ENCODE measurements at regions not wholly inside any gene's neighbourhood (a gene's known extent, or its start where the extent isn't known, plus 50 kb on each side); places are given as distances from the start of the nearest gene placed in this dataset.
A peak's percentile ranks its signal among the peaks of the same experiment; 100 is the strongest.

- no peak for TF ChIP-seq POLR2A (IDR thresholded peaks at IDR 0.05)
- Histone ChIP-seq H3K4me3 (no peak overlapping the region), H3K27me3 (no peaks in the 10 kb centered on the region), H3K27ac (peak overlapping the region; percentile 50), H3K9me3 (no peaks in the 10 kb centered on the region), H3K36me3 (no peaks in the 10 kb centered on the region), H3K4me1 (peaks cover 5% of the 10 kb centered on the region)
- no peak for DNase-seq (ENCODE audit: low spot score in 2 of 2)
- 17% methylated on average over 3 of the region's 3 CpGs for WGBS
Measured at GRCh38 chr6:17032590-17032987, 69.3 kb upstream of the STMND1 start.

DNA sequence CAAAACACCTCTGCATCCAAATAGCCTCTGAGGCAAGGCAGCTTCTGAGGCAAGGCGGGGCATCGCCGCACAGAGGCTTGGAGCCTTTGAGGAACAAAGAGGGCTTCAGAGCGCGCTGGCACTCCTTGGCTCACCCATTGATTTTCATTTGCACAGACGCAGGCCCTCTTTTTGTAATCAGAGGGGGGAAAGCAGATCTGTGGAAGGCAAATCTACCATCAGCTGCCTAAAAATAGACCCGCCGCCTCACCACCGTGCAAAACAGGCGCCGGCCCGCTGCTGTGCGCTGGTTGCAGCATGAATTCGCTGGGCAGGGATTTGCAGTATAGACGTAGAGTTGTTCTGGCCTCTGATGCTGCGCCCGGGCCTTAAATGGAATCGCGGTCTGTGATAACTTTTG, 69.9 kb upstream of the STMND1 start:
- no peak for DNase-seq (ENCODE audit: low spot score in 2 of 2)
- Histone ChIP-seq H3K4me1 (peaks cover 5% of the 10 kb centered on the region), H3K27me3 (no peaks in the 10 kb centered on the region), H3K9me3 (no peaks in the 10 kb centered on the region), H3K36me3 (no peaks in the 10 kb centered on the region), H3K4me3 (no peak overlapping the region), H3K27ac (no peak overlapping the region)
- 86% methylated on average over 16 of the region's 19 CpGs for WGBS
- TF ChIP-seq CTCF (IDR thresholded peaks at IDR 0.05) (no peak), POLR2A (IDR thresholded peaks at IDR 0.05) (no peak)

- H3K27me3 ChIP-seq = no peaks in the 10 kb centered on the region
- no peak overlapping the region for H3K4me3 ChIP-seq
- no peaks in the 10 kb centered on the region for H3K36me3 ChIP-seq
- H3K9me3 ChIP-seq = no peaks in the 10 kb centered on the region
- 84% methylated on average over 1 of the region's 1 CpG for WGBS
- TF ChIP-seq EP300 (IDR thresholded peaks at IDR 0.05) (no peak), POLR2A (IDR thresholded peaks at IDR 0.05) (no peak), CTCF (IDR thresholded peaks at IDR 0.05) (no peak), POLR2AphosphoS5 (IDR thresholded peaks at IDR 0.05) (no peak)
- H3K27ac ChIP-seq = no peak overlapping the region
- no peak for DNase-seq (ENCODE audit: low spot score in 2 of 2)
- H3K4me1 ChIP-seq = no peaks in the 10 kb centered on the region
Measured at GRCh38 chr6:17027441-17027840, 74.4 kb upstream of the STMND1 start.

DNA sequence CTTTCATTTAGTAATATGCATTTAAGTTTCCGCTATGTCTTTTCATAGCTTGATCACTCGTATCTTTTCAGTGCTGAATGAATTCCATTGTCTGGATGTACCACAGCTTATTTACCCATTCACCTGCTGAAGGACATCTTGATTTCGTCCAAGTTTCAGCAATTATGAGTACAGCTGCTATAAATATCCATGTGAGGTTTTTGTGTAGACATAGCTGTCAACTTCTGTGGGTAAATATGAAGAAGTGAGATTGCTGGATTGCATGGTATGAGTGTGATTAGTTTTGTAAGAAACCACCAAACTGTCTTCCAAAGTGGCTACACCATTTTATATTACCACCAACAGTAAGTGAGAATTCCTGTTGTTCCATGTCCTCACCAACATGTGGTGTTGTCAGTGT, 79.2 kb upstream of the STMND1 start:
- Histone ChIP-seq H3K36me3 (no peaks in the 10 kb centered on the region), H3K4me3 (no peak overlapping the region), H3K27ac (no peak overlapping the region), H3K27me3 (no peaks in the 10 kb centered on the region), H3K9me3 (no peaks in the 10 kb centered on the region), H3K4me1 (no peaks in the 10 kb centered on the region)
- TF ChIP-seq POLR2A (IDR thresholded peaks at IDR 0.05) = no peak
- no peak for TF ChIP-seq CTCF (IDR thresholded peaks at IDR 0.05)
- TF ChIP-seq EP300 (IDR thresholded peaks at IDR 0.05) = no peak
- no peak for TF ChIP-seq POLR2AphosphoS5 (IDR thresholded peaks at IDR 0.05)
- WGBS = 73% methylated on average over 3 of the region's 3 CpGs
- no peak for DNase-seq (ENCODE audit: low spot score in 2 of 2)

DNA sequence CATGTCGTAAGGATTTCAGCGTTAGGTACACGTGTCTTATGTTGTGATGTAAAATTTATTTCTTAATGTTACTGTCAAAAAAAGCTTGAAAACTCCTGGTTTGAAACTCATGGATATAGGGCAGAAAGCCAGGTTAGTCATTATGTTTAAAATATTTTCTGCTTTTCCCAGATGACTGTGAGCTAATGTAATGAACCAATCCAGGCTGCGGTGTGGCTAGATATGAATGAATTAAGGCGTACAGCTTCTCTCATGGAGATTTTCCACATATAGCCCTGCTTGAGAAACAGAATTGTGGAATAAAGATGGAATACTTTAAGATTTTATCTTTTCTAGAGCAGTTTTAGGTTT, 80.3 kb upstream of the STMND1 start:
- DNase-seq (ENCODE audit: low spot score in 2 of 2) = no peak

More for the DNA sequence above, 80.3 kb upstream of the STMND1 start:
- Histone ChIP-seq H3K9me3 (no peaks in the 10 kb centered on the region), H3K4me3 (no peak overlapping the region), H3K27me3 (no peaks in the 10 kb centered on the region), H3K36me3 (no peaks in the 10 kb centered on the region), H3K27ac (no peak overlapping the region), H3K4me1 (no peaks in the 10 kb centered on the region)
- WGBS = 75% methylated on average over 5 of the region's 5 CpGs
- TF ChIP-seq EP300 (IDR thresholded peaks at IDR 0.05) (no peak), POLR2AphosphoS5 (IDR thresholded peaks at IDR 0.05) (no peak), POLR2A (IDR thresholded peaks at IDR 0.05) (no peak), CTCF (IDR thresholded peaks at IDR 0.05) (no peak)

All from suprapubic skin (tissue), 4 donors.